NAMALWA (cell line): ENCODE measurements at regions not wholly inside any gene's neighbourhood (a gene's known extent, or its start where the extent isn't known, plus 50 kb on each side); places are given as distances from the start of the nearest gene placed in this dataset.
A peak's percentile ranks its signal among the peaks of the same experiment; 100 is the strongest.

ENCODE experiments used
- DNase-seq: peaks from one replicate; pipeline ENCODE4 v3.0.0-alpha.2; 2015; ENCODE audit warnings: low spot score

DNA sequence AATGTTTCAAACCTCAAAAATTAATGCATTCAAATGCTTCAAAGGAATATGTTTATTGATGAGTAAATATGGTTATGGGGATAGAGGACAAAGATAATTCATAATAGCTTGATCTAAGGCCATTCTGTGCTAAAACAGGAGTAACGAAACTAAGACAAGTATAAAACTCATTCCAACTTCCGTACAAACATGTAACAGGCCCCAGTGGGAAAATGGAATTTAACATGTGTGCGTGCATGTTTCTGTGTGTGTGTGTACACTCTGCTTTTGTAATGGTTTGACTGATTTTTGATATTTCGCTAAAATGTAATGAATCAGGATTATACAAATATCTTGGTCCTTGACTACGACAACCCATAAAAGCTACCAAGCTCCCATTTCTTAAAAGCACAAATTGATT is 91.0 kb downstream of the KLF12 start:
- DNase-seq, result no peak

DNA sequence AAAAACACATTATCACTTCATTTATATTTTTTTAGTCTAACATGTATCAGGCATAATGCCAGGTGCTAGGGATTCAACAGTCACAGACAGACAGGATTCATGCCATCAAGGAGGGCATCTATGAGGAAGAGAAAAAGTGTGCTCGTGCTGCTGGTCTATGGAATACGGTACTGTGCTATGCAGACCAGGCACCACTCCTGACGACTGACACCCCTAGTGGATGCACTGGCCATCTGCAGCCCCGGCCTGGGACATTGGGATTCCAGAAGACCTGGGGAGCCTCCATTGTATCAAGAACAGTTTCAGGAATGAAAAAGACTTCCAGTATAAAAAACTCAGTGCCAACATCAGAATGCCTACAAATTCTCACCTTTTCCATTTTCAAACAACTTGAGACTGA is 94.0 kb downstream of the KLF12 start:
- peak; percentile 66 for DNase-seq

DNA sequence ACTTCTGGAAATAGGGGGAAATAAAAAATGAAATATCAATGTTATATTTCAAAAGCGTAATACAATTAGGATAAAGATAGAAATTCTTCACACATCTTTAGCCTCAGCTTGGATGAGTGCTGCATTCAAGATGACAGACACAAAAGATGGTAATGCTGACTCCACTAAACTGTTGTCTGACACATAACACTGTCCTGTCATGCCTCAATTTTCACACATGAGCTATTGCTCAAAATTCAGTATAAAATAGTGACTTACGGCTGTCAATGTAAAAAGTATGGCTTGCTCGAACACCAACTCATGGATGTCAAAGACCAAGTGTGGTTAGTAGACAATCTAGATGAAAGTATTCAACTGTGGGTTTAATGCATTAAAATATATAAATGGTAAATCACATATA is 94.5 kb downstream of the KLF12 start:
- no peak for DNase-seq

DNA sequence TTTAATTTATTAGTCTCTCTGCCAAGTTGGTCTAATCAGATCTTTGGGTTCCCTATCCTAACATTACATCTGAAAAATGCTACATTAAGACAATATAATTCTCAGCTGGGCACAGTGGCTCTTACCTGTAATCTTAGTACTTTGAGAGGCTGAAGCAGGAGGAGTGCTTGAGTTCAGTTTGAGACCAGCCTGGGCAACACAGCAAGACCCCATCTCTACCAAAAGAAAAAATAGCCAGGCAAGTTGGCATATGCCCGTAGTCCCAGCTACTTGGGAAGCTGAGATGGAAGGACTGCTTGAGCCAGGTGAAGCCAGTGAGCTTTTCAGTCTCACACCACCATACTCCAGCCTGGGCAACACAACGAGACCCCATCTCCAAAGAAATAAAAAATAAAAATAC is 95.0 kb downstream of the KLF12 start:
- DNase-seq, result no peak

DNA sequence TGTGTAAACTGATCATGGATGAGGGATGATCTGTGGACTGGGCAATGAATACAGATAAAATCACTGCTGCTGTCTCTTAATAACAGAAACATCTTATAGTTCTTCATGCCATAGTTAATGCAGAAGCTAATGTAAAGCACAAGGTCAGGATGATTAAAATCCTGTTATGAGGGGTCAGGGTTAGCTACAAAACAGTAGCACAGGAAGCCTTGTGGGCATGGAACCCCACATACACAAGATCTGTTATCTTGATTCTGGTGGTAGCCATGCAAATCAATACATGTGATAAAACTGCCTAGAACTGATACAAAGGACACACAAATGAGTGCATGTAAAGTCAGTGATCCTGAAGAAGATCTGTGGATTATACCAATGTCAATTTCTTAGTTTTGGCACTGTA is 96.4 kb downstream of the KLF12 start:
- DNase-seq, result no peak

DNA sequence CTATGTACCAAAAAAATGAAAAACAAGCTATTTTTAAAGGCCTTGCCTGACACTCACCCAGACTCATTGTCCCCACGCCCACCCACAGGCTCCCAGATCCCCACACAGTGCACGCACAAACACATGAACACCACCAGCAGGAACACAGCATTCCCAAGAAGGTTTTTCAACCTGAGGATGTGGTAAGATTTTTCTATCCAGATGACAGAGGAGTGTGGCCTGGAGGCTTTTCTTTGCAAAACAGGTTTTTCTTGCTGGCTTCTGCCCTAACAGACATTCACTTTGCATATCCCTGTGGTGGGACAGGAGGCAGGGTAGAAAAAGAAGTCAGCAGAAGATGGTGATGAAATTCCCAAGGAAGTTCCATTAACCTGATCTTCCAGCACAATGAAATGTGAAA is 97.8 kb downstream of the KLF12 start:
- DNase-seq, result no peak

DNA sequence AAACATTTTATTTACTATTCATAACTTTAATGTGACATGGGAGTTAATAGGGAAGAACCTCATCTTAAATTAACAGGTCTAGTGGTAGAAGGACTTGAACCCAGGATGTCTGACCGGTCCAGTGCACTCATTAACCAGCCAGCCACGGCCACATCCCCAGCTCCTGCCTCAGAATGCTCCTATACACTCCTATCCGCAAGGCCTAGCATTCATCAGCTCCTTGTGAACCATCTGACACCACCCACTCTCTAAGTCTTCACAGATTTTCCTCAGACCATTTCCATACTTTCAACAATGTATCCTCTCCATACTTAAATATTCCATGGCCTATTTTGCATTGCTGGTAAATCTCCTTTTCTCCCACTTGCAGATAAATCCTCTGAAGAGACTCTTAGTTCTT is 98.3 kb downstream of the KLF12 start:
- no peak for DNase-seq

DNA sequence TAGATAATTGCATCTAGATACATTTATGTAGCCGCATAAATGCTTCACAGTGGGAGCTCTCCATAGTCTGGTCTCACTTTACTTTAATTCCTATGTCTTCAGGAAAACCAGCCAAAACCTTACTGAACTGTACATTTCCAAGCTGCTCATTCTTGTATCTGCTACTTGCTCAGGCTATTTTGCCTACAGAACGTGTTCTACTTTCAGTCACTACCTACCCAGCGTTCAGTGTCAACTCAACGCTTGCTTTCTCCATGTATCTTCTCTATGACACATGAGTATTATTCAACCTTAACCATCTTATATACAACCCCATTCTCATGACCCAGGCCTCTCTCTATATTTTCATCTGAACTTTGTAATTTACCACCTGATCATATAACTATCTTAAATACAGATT is 101.9 kb downstream of the KLF12 start:
- no peak for DNase-seq

DNA sequence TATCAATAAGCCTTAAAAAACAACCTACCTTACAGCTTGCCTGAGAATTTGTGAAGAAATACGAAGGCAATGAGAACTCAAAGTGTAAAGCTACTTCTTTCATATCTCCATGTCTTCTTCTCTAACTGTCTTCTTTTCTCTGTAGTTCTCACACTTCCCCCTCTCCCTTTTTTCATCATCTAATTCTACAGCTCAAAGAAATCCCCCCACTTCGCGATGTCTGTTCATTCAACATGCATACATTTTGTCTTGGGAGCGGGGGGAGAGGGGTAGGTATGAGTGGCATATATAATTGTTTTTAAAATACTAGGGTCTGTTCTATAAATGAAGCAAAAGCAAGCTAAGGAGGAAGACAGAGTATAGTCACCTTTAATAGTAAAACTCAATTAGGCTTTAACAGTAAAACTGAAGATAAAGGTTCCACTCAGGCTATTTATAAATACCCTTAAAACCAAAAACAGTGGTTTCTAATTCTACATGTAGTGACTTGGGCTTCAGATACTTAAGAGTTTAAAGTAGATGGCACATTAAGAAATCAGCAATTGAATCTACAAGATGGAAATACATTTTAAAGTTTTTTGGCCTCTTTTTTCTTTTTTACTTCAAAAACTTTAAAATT is 106.9 kb downstream of the KLF12 start:
- no peak for DNase-seq

DNA sequence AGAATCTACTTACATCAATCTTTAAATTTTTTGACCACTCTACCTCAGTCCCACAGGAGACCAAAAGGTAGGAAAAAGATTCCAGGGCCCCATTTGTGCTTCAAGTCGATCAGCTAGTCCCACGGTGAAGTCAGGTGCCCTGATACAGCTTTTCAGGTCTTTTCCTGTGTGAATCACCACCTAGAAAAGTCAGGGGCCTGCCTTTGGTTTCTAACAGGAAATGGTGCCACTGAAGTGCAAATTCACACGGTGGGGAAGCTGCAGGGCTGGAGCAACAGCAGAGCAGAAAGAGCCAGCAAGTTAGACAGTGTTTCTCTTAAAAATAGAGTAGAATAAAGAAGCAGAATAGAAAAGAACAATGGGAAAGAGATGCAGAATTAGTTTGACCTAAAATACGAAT is 107.5 kb downstream of the KLF12 start:
- DNase-seq, result peak; percentile 91

DNA sequence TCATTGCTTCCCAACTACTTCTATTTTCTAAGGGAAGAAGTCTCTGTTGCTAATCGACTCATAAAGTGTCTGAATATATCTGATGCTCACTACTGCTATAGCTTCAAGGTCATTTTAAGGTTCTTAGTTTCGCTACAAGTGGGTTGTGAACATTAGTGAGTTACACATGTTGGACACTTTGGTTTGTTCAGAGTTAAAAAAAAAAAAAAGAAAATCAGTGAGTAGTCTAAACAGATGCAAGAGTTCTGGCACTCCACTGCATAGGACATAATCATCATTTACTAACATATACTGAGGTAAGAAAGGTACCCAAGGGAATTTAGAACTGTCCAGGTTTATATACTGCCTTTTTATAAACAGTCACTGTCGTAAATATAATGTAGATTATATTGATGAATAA is 108.8 kb downstream of the KLF12 start:
- DNase-seq, result no peak

DNA sequence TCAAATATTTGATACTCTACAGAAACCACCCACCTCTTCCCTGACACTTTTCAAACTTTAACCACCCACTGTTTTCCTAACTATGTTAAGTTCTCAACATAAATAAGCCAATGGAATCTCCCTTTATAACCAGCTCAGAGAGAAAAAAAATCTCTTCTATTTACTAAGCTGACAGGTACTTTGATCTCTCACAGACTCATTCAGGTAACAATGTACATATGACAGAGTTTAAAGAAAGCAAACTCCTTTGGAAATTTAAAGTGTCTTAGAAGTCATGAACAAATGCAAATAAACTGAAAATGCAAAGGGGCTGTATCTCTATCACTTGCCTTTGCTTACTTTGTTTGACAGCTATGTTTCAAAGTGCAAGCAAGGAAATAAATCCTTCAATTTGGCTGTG is 109.3 kb downstream of the KLF12 start:
- DNase-seq, result no peak

DNA sequence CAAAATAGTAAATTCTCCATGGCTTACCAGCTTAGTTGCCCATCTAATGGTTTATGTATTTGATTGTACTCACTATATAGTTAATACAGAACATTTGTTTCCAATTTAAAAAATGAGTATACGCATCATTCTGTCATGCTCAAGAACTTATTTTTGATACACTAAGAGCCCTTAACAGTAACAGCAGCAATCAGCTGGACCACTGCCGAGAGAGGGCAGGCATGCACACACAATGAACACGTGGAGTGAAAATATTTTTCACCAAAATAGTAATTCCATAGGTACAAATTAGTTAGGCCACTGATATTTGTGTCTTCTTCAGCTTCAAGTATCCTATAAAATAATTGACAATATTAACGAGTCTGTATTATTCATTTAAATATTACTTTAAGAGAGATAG is 109.9 kb downstream of the KLF12 start:
- no peak for DNase-seq

DNA sequence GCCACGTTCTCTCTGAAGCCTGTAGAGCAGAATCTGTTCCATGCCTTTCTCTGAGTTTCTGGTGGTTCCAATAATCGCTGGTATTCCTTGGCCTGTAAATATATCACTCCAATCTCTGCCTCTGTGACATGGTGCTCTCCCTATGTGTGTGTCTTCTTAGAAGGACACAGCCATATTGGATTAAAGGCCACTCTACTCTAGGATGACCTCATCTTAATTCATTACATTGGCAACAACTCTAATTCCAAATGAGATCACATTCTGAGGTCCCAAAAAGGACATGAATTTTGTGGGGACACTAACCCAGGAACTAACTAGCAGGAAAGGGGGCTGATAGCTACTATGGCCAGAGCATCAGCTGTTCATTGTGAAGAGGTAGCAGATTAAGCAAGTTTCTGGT is 110.7 kb downstream of the KLF12 start:
- no peak for DNase-seq

DNA sequence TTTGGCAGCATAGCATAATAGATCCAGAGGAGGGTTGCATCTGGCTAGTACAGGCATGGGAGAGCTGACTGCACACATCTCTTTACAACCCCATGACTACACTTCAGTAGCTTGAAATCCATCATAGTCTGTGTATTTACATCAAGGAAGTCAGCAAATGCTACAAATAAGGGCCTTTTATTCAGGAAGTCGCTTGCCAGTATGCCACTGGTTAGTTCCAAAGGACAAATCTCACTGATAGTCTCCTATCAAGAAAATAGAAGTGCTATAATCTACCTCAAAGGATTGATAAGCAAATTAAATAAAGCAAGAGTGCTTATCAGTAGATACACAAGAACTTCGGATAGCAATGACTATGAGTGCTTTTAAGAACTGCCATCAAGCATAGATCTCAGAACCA is 112.7 kb downstream of the KLF12 start:
- no peak for DNase-seq

DNA sequence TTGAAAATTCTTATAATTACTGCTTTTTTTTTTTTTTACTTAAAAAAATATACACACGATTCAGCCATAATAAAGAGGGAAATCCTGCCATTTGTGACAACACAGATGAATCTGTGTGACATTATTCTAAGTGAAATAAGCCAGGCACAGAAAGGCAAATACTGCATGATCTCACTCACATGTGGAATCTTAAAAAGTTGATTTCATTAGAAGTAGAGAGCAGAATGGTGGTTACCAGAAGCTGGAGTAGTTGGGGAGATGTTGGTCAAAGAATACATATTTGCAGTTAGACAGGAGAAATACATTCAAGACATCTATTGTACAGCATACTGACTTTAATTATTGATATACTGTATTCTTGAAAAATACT is 116.2 kb downstream of the KLF12 start:
- no peak for DNase-seq

DNA sequence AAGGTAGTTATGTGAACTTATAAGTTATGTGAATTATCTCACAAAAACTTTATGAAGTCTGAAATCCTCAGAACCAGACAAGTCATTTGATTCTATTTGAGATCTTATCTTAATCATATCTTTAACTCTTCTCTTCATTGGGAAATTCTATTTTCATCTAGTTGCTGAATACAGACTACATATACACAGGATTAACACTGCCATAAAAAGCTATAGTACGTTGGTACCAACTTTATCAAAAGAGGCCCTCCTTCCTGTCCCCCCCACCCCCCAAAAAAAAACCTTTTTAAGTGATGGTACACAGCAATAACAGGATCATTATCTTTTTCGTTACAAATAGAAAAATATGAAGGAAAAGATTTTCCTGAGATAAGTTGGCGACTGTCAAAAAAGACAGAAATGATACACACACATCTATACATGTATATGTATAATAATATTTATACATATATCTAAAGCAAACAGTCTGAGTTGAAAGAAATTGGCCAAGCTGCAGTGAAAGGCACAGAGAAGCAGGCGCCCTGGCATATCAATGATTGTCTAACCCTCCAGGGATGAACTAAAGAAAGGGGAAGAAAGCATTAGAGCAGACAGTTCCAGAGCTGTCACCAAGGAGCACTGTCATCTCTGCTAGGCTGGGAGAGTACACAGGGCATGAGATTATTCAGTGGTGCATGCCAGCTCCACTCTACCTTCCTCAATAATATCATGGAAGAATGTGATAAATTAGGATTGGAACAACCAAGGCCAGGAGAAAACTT is 116.7 kb downstream of the KLF12 start:
- DNase-seq, result no peak

DNA sequence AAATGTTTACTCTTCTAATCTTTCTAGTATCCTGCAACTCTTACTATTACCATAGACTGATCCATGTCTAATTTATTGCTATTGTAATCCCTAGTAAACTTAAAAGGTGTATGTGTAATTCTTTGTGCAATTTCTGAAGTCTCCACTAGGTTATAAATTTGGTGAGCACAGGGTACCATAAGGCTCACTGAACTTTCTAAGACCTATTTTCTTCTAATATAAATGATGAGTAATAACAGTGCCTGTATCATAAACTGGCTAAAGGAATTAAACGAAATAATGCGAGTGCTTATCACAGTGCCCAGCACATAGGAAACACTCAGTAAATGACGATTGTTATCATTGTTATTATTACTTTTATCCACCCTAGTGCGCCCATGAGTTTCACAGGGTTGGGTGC is 119.1 kb downstream of the KLF12 start:
- DNase-seq, result peak; percentile 59

DNA sequence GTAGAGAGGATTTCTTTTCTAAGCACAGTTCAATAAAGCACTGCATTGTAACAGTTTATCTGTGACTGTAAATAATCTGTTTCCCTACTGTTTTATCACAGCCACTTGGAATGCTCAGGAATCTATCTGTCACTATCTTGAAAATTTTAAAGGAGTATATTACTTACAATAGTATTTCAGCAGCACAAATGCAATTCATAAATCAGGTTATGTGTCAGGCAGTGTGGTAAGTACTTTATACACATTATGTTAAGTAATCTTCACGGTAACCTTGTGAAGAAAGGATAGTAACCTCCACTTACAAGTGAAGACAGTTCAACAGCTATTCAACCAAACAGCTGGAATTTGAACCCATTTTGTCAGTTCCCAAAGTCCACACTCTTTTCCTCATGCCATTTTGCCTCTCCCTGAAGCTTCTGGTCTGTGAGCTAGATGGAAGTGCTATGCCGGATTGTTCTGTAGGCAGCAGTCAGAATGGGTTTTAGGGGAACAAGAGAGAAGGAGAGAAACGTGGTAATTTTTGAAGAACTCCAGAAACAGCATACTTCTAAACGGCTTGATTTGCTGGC is 125.0 kb downstream of the KLF12 start:
- no peak for DNase-seq

DNA sequence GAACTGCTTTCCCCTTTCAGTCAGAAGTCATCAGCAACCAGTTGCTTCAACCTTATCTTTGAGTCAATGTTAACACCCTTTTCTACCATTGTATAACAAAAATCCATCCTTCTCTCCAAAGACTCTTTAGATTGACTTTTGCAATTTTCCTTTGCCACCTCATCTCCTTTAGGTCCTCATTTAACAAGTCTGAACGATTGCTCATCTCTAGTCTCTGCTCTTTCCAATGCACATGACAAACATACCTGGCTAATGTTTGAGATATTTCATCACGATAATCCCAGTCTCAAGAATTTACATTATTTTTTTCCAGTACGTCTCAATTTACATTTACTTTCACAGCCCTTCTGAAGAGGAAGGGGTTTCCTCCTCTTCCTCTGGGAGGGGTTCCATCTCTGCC is 127.5 kb downstream of the KLF12 start:
- DNase-seq, result no peak

DNA sequence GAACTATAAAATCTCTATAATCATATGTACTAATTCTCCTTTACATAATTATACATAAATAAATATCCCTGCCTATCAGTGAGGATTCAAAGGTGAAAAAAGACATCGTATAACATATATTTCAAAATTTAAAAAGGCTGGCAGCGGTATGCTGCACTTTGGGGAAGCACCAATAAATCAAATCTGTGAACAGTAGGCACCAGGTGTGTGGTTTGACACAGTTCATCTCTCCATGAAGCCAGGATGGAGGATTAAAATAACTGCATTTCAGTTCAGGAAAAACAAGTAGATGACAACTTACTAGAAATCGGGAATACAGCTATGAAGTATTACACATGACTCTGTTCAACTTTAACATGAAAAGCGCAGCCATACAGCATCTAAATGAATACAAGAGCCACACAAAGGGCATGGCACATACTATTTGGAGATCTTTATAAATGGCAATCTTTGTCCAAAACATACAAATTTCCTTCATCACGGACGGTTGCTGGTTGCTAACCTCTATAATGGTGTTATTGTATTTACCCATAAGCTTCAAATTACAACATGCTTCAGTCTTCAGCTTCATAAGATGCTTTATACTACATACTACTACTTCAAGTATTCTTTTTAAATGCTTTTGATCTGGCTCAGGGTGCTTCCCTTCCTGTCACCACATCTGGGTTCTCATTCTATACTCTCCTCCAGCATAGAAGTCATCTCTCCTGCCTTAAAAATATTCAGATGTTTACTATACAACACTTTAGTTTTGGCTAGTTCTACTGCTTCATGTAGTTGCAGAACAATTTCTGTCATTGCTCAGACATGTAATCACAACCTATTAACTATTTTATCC is 128.7 kb downstream of the KLF12 start:
- DNase-seq, result no peak

DNA sequence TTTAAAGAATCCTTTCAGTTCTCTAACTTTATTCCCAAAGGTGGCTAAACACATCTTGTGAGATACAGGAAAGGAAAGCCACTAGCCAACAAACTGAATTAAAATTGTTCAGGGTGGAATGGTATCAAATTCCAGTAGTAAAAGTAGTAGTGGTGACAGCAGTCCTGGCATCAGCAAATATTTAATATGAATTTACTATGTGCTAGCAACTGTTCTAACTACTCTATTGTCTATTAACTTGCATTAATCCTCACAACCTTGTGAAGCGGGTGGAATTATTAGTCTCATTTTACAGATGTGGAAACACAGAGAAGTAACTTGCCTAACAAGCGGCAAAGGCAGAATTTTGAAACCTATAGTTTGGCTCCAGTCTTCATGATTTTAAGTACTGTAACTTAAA is 130.1 kb downstream of the KLF12 start:
- DNase-seq, result no peak

DNA sequence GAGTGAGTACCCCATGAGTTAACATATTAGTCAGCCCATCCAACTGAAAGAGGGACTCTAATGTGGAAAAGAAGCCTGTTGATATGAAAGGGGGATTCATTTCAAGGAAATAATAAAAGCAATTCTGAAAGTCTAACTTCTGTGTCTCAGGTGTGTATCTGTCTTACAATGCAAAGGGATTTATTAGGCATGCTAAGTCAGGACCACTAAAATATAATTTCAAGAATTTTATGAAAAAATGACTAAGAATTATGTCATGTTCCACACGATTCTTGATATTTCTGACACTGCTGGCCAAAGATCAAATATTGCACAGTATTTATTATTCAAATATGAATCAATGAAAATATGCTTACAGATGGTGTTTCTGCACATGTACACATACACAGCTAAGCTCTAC is 130.8 kb downstream of the KLF12 start:
- DNase-seq, result no peak
